Thoracic aorta (tissue), 2 donors: ENCODE measurements at regions not wholly inside any gene's neighbourhood (a gene's known extent, or its start where the extent isn't known, plus 50 kb on each side); places are given as distances from the start of the nearest gene placed in this dataset.
A peak's percentile ranks its signal among the peaks of the same experiment; 100 is the strongest.

Experiments used
- ATAC-seq: fragments of 150-250 bp; one replicate; pipeline ENCODE4 v1.8.0; 2017; ENCODE audit warnings: low read depth; ENCODE audit not compliant: insufficient number of reproducible peaks, low FRiP score
- DNase-seq: peaks from one replicate; pipeline ENCODE4 v3.0.0-alpha.2; 2020; ENCODE audit warnings: low spot score
- H3K27ac ChIP-seq, 2 donors: fragments of 200-600 bp; sonication (generic); 1 replicate in 1 of 2; 2 replicates in 1 of 2; pipeline ENCODE4 v1.5.1; 2016; ENCODE audit warnings: mild to moderate bottlenecking in 2 of 2, moderate library complexity in 2 of 2
- H3K27me3 ChIP-seq: fragments of 200-600 bp; sonication (generic); replicated peaks from 2 replicates; pipeline ENCODE4 v1.6.0; 2016; ENCODE audit warnings: mild to moderate bottlenecking; ENCODE audit not compliant: insufficient read depth
- H3K36me3 ChIP-seq: fragments of 200-600 bp; sonication (generic); one replicate; pipeline ENCODE4 v1.5.1; 2016
- H3K4me1 ChIP-seq, 2 donors: fragments of 200-600 bp; sonication (generic); 1 replicate in 1 of 2; 2 replicates in 1 of 2; pipeline versions ENCODE4 v1.5.1 to v1.6.0; 2016; ENCODE audit warnings: low read depth in 2 of 2, mild to moderate bottlenecking in 1 of 2; ENCODE audit not compliant: control insufficient read depth in 1 of 2
- H3K4me3 ChIP-seq: fragments of 200-600 bp; sonication (generic); 2 replicates; pipeline ENCODE4 v1.5.1; 2016; ENCODE audit warnings: mild to moderate bottlenecking
- H3K9me3 ChIP-seq: fragments of 200-600 bp; sonication (generic); 2 replicates; pipeline ENCODE4 v1.5.1; 2016
- TF ChIP-seq, protein P1 (sequence below): fragments of 200-600 bp; sonication (generic); IDR thresholded peaks from one replicate; pipeline ENCODE4 v1.5.1; 2019; ENCODE audit warnings: antibody characterized with exemption

DNA sequence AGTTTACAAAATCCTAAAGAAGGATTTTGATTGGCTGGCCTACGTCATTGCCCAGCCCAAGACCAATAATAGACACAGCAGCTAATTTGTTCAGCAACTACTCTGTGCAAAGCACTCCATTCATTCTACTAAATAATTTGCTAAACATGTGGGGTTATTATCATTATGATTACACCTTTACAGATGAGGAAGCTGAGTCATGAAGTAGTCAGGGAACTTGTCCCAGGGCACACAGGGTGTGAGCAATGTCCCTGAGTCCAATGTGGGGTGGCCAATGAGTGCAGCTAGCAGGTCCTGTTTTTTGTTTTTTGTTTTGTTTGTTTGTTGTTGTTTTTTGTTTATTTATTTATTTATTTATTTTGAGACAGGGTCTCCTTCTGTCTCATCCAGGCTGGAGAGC is 183.6 kb downstream of the ABHD5 start:
- Histone ChIP-seq H3K9me3 (no peaks in the 10 kb centered on the region), H3K36me3 (no peaks in the 10 kb centered on the region), H3K4me3 (no peak overlapping the region), H3K27ac (no peak overlapping the region), H3K27me3 (no peaks in the 10 kb centered on the region), H3K4me1 (peaks cover 23 to 48% of the 10 kb centered on the region in 2 donors)
- DNase-seq, result no peak
- TF ChIP-seq, protein P1, sequence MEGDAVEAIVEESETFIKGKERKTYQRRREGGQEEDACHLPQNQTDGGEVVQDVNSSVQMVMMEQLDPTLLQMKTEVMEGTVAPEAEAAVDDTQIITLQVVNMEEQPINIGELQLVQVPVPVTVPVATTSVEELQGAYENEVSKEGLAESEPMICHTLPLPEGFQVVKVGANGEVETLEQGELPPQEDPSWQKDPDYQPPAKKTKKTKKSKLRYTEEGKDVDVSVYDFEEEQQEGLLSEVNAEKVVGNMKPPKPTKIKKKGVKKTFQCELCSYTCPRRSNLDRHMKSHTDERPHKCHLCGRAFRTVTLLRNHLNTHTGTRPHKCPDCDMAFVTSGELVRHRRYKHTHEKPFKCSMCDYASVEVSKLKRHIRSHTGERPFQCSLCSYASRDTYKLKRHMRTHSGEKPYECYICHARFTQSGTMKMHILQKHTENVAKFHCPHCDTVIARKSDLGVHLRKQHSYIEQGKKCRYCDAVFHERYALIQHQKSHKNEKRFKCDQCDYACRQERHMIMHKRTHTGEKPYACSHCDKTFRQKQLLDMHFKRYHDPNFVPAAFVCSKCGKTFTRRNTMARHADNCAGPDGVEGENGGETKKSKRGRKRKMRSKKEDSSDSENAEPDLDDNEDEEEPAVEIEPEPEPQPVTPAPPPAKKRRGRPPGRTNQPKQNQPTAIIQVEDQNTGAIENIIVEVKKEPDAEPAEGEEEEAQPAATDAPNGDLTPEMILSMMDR, result no peak
- ATAC-seq, result no peak

DNA sequence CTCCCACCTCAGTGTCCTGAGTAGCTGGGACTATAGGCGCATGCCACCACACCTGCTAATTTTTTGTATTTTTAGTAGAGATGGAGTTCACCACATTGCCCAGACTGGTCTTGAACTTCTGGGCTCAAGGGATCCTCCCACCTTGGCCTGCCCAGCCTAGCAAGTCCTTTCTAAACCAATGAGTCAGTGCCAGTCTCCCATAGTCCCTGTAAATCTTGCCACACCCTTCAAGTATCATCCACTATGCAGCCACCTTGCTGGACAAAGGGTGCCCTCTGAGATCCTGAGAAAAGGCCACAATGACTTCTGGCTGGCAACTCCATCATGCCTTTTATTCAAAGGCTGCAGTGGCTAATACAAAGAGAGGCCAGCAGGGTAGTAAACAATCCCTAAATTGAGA is 184.0 kb downstream of the ABHD5 start:
- Histone ChIP-seq H3K27ac (no peak overlapping the region), H3K36me3 (no peaks in the 10 kb centered on the region), H3K27me3 (no peaks in the 10 kb centered on the region), H3K4me3 (no peak overlapping the region), H3K4me1 (peaks cover 19 to 43% of the 10 kb centered on the region in 2 donors), H3K9me3 (no peaks in the 10 kb centered on the region)
- TF ChIP-seq, protein P1, result no peak
- ATAC-seq (no peak), DNase-seq (no peak)

DNA sequence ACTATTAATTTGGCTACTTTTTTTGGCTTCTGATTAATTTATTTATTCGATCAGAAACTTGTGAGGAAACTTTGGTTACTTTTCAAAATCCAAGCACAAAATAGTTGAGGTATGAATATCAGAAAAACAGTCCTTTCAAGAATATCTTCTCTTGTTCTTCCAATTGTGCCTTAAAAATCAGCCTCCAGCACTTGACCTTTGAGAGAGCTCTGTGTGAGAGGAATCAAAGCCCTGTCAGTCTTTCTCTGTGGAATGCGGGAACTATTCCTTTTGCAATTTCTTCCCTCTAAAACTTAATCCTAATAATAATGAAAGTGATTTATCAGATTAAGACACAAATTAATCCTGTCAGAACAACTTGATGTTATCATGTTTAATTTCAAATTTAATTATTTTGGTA is 185.9 kb downstream of the ABHD5 start:
- Histone ChIP-seq H3K27me3 (no peaks in the 10 kb centered on the region), H3K4me1 (peaks cover 6 to 24% of the 10 kb centered on the region in 2 donors), H3K4me3 (no peak overlapping the region), H3K36me3 (no peaks in the 10 kb centered on the region), H3K9me3 (no peaks in the 10 kb centered on the region), H3K27ac (no peak overlapping the region)
- ATAC-seq (no peak), DNase-seq (no peak)
- TF ChIP-seq, protein P1, result no peak

DNA sequence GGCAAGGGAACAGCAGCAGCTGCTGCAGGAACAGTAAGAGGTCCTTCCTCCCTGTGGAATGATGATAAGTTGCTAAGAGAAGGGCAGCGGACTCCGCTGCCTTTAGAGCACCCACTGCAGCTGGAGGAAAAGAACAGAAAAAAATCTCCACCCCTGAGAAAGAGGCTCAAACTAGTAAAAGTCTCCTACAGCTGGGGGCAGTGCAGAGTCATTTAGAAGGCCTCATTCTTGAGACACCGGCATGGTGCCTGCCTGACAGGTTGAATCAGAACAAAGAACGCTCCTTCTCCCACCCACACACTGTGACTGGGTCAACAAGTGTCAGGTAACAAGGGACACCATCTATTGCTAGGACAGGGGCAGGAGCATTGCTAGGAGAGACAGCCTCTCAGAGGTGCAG is 188.4 kb downstream of the ABHD5 start:
- H3K27ac ChIP-seq, result no peak overlapping the region
- peaks cover 9 to 17% of the 10 kb centered on the region in 2 donors for H3K4me1 ChIP-seq
- TF ChIP-seq, protein P1, result no peak
- no peaks in the 10 kb centered on the region for H3K9me3 ChIP-seq
- no peaks in the 10 kb centered on the region for H3K27me3 ChIP-seq
- no peak overlapping the region for H3K4me3 ChIP-seq
- ATAC-seq (no peak), DNase-seq (no peak)
- H3K36me3 ChIP-seq, result no peaks in the 10 kb centered on the region

DNA sequence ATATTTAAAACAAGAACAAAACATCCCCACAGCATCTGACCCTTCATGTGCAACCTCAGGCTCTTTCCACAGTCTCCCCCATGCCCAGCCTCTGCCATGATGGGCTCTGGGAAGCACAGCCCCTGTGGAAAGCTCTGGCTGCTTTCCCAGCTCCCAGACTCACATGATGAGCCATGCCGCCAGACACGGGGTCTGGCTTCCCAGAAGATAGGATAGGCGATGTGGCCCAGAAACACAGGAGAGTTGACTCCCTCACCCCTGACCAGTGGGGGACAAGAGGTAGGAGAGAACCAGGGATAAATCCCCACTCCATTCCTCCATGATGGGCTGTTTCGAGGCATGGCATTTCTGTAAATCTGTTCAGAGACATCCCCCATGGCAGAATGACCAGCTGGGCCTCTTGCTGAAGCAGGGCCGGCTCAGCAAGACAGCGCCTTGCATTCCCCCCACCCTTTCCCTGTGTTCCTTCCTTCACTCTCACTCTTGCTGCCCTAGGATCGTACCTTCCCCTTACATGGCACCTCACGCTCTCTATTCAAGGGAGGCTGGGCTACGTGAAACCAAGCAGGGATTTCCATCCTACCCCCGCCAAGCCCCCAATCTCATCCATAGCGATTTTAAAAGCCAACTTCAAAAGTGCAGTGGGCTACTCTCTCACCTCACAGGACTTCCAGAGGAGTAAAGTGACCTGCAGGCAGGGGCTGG is 192.4 kb downstream of the ABHD5 start:
- no peaks in the 10 kb centered on the region for H3K27me3 ChIP-seq
- TF ChIP-seq, protein P1, result no peak
- peak overlapping the region; percentile 31 to 61 for H3K27ac ChIP-seq
- no peak for ATAC-seq
- H3K9me3 ChIP-seq, result no peaks in the 10 kb centered on the region
- no peak overlapping the region for H3K4me3 ChIP-seq
- no peak for DNase-seq
- peaks cover 15 to 50% of the 10 kb centered on the region in 2 donors for H3K4me1 ChIP-seq
- no peaks in the 10 kb centered on the region for H3K36me3 ChIP-seq
